A673 (cell line): ENCODE measurements at regions not wholly inside any gene's neighbourhood (a gene's known extent, or its start where the extent isn't known, plus 50 kb on each side); places are given as distances from the start of the nearest gene placed in this dataset.

Experiments used
- BruUV-seq: library from RNA; stranded (reverse); fragments of 400-500 nt; replicated peaks from 2 replicates; lab custom pipeline; 2021; lab: Mats Ljungman, UMichigan
- CTCF ChIA-PET: fragments of 300-600 bp; sonication (Branson Sonifier 250); formaldehyde crosslinking; loops from one replicate; lab custom pipeline; 2022; ENCODE audit warnings: antibody characterized with exemption; lab: Charles Lee
- POLR2A ChIA-PET: fragments of 300-600 bp; sonication (Branson Sonifier 250); formaldehyde crosslinking; loops from one replicate; lab custom pipeline; 2022; ENCODE audit warnings: antibody characterized with exemption; ENCODE audit not compliant: low non-redundant PET; lab: Charles Lee
- DNase-seq: peaks from one replicate; pipeline ENCODE4 v3.0.0-alpha.2; 2015; ENCODE audit warnings: low spot score
- H3K27ac ChIP-seq: fragments of 200-600 bp; sonication (generic); 2 replicates; pipeline ENCODE4 v1.5.1; 2016; ENCODE audit warnings: mixed run types, low read depth, mild to moderate bottlenecking, mixed read lengths, antibody characterized with exemption, low read length; ENCODE audit not compliant: poor library complexity, severe bottlenecking
- H3K27me3 ChIP-seq: fragments of 200-600 bp; sonication (generic); replicated peaks from 2 replicates; pipeline ENCODE4 v1.6.1; 2017; ENCODE audit warnings: mixed run types, low read depth, mild to moderate bottlenecking, mixed read lengths, antibody characterized with exemption, low read length; ENCODE audit not compliant: insufficient read depth, poor library complexity
- H3K36me3 ChIP-seq: fragments of 200-600 bp; sonication (generic); 2 replicates; pipeline ENCODE4 v1.6.1; 2016; ENCODE audit warnings: mixed run types, mild to moderate bottlenecking, mixed read lengths, antibody characterized with exemption, low read length; ENCODE audit not compliant: insufficient read depth, poor library complexity, severe bottlenecking
- H3K4me1 ChIP-seq: fragments of 200-600 bp; sonication (generic); 2 replicates; pipeline ENCODE4 v1.6.1; 2017; ENCODE audit warnings: mixed run types, mild to moderate bottlenecking, mixed read lengths, antibody characterized with exemption, low read length; ENCODE audit not compliant: insufficient read depth, poor library complexity, severe bottlenecking
- H3K4me3 ChIP-seq: fragments of 200-600 bp; sonication (generic); 2 replicates; pipeline ENCODE4 v1.5.1; 2016; ENCODE audit warnings: low read depth, mixed run types, mild to moderate bottlenecking, mixed read lengths, low read length; ENCODE audit not compliant: poor library complexity, severe bottlenecking
- H3K9me3 ChIP-seq: fragments of 200-600 bp; sonication (generic); 2 replicates; pipeline ENCODE4 v1.6.1; 2016; ENCODE audit warnings: mixed run types, low read depth, mild to moderate bottlenecking, mixed read lengths, antibody characterized with exemption, low read length; ENCODE audit not compliant: poor library complexity, severe bottlenecking
- EZH2 ChIP-seq: fragments of 200-600 bp; sonication (generic); IDR thresholded peaks from 2 replicates; pipeline ENCODE4 v1.6.1; 2017; ENCODE audit warnings: borderline replicate concordance, low read depth, mild to moderate bottlenecking, mixed read lengths, antibody characterized with exemption, low read length; ENCODE audit not compliant: poor library complexity, severe bottlenecking
- intact Hi-C: fragments of 100-400 bp; cut with micrococcal nuclease; formaldehyde crosslinking; loops from one replicate; pipeline ENCODE4 v1.10.0; 2022; ENCODE audit not compliant: unreplicated experiment
- TF ChIP-seq, protein P1 (sequence below): fragments of 300-800, 200-600 bp; sonication (generic); conservative IDR thresholded peaks from 2 replicates; pipeline ENCODE4 v1.5.1; 2017; ENCODE audit warnings: low read depth, mild to moderate bottlenecking, antibody characterized with exemption, low read length, moderate library complexity, mixed read lengths

DNA sequence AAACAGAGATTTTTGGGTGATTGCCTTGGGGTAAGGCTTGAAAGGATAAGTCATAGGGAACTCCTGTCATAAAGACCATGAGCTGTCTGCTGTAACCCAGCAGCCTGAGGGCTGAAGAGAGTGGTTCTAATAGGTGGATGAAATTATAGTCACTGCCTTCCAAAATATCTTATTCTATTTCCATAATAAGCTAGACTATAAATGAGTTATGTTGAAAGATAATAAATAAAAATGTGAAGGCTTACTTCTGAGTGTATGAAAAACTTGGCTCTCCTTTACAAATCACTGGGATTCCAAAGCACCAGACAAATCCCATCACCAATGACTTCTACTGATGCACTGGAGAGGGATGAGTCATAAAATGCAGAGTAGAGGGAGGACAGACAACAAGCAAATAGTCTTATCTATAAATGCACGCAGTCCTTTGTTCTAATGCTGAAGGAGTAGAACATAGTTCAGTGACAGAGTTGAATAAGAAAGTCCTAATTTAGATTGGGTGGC lies 775.0 kb upstream of the LRRC4C start:
- no peak for DNase-seq
- no peaks in the 10 kb centered on the region for H3K27me3 ChIP-seq
- no peaks in the 10 kb centered on the region for H3K4me1 ChIP-seq
- POLR2A ChIA-PET, result no interaction called here
- intact Hi-C loops, result no loop called here
- BruUV-seq, result no TSS peak
- CTCF ChIA-PET, result no interaction called here
- peaks cover 35% of the 10 kb centered on the region for H3K9me3 ChIP-seq
- no peaks in the 10 kb centered on the region for H3K36me3 ChIP-seq
- no peak for TF ChIP-seq EZH2
- TF ChIP-seq, protein P1, sequence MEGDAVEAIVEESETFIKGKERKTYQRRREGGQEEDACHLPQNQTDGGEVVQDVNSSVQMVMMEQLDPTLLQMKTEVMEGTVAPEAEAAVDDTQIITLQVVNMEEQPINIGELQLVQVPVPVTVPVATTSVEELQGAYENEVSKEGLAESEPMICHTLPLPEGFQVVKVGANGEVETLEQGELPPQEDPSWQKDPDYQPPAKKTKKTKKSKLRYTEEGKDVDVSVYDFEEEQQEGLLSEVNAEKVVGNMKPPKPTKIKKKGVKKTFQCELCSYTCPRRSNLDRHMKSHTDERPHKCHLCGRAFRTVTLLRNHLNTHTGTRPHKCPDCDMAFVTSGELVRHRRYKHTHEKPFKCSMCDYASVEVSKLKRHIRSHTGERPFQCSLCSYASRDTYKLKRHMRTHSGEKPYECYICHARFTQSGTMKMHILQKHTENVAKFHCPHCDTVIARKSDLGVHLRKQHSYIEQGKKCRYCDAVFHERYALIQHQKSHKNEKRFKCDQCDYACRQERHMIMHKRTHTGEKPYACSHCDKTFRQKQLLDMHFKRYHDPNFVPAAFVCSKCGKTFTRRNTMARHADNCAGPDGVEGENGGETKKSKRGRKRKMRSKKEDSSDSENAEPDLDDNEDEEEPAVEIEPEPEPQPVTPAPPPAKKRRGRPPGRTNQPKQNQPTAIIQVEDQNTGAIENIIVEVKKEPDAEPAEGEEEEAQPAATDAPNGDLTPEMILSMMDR, result no peak
- H3K27ac ChIP-seq, result no peak overlapping the region
- H3K4me3 ChIP-seq, result no peak overlapping the region

GRCh38 chr11:42237701-42238235 lies 778.3 kb upstream of the LRRC4C start:
- POLR2A ChIA-PET, result no interaction called here
- no peak for DNase-seq
- TF ChIP-seq, protein P1, result no peak
- TF ChIP-seq EZH2, result no peak
- intact Hi-C loops, result no loop called here
- no peak overlapping the region for H3K27ac ChIP-seq
- BruUV-seq, result no TSS peak
- CTCF ChIA-PET, result no interaction called here
- peaks cover 40% of the 10 kb centered on the region for H3K9me3 ChIP-seq
- no peaks in the 10 kb centered on the region for H3K36me3 ChIP-seq
- no peak overlapping the region for H3K4me3 ChIP-seq
- no peaks in the 10 kb centered on the region for H3K4me1 ChIP-seq
- H3K27me3 ChIP-seq, result no peaks in the 10 kb centered on the region

- ChIA-PET CTCF (no interaction called here), POLR2A (no interaction called here)
- H3K27ac ChIP-seq, result no peak overlapping the region
- no peaks in the 10 kb centered on the region for H3K36me3 ChIP-seq
- H3K4me3 ChIP-seq, result no peak overlapping the region
- H3K27me3 ChIP-seq, result no peaks in the 10 kb centered on the region
- intact Hi-C loops, result no loop called here
- H3K4me1 ChIP-seq, result no peaks in the 10 kb centered on the region
- no peak for DNase-seq
- H3K9me3 ChIP-seq, result peaks cover 32% of the 10 kb centered on the region
- BruUV-seq, result no TSS peak
- TF ChIP-seq, protein P1, result no peak
- TF ChIP-seq EZH2, result no peak
Observed at GRCh38 chr11:42239188-42239587, 779.7 kb upstream of the LRRC4C start.
